ENCODE measurements at regions not wholly inside any gene's neighbourhood (a gene's known extent, or its start where the extent isn't known, plus 50 kb on each side); places are given as distances from the start of the nearest gene placed in this dataset.

GRCh38 chr10:27451054-27451453 lies 53.0 kb upstream of the RAB18 start:
- no peak for DNase-seq

- DNase-seq = no peak
Observed at GRCh38 chr10:27450225-27450624, 53.9 kb upstream of the RAB18 start.

GRCh38 chr10:27449571-27449970 lies 54.5 kb upstream of the RAB18 start:
- no peak for DNase-seq

GRCh38 chr10:27448921-27449320 lies 55.2 kb upstream of the RAB18 start:
- no peak for DNase-seq

- no peak for DNase-seq
Observed at GRCh38 chr10:27447540-27447939, 56.6 kb upstream of the RAB18 start.

GRCh38 chr10:27446091-27446918 lies 57.8 kb upstream of the RAB18 start:
- no peak for DNase-seq

- DNase-seq = no peak
Observed at GRCh38 chr10:27445070-27445469, 59.0 kb upstream of the RAB18 start.

GRCh38 chr10:27440478-27440877 lies 63.6 kb upstream of the RAB18 start:
- no peak for DNase-seq

- DNase-seq = no peak
Observed at GRCh38 chr10:27440021-27440420, 64.1 kb upstream of the RAB18 start.

- DNase-seq = no peak
Observed at GRCh38 chr10:27439101-27439500, 65.0 kb upstream of the RAB18 start.

- no peak for DNase-seq
Observed at GRCh38 chr10:27437775-27438174, 66.3 kb upstream of the RAB18 start.

GRCh38 chr10:27436710-27437109 lies 67.4 kb upstream of the RAB18 start:
- no peak for DNase-seq

GRCh38 chr10:27433976-27434375 lies 70.1 kb upstream of the RAB18 start:
- no peak for DNase-seq

GRCh38 chr10:27426948-27427467 lies 77.1 kb upstream of the RAB18 start:
- no peak for DNase-seq

GRCh38 chr10:27413831-27414348 lies 90.2 kb upstream of the RAB18 start:
- no peak for DNase-seq

- no peak for DNase-seq
Observed at GRCh38 chr10:27413387-27413786, 90.7 kb upstream of the RAB18 start.

GRCh38 chr10:27410153-27410552 lies 94.0 kb upstream of the RAB18 start:
- DNase-seq = no peak

GRCh38 chr10:27407271-27407670 lies 96.8 kb upstream of the RAB18 start:
- no peak for DNase-seq

GRCh38 chr10:27399871-27400270 lies 104.2 kb upstream of the RAB18 start:
- DNase-seq = no peak

- no peak for DNase-seq
Observed at GRCh38 chr10:27393961-27394360, 110.1 kb upstream of the RAB18 start.

- no peak for DNase-seq
Observed at GRCh38 chr10:27392606-27393005, 111.5 kb upstream of the RAB18 start.

- no peak for DNase-seq
Observed at GRCh38 chr10:27391916-27392315, 112.2 kb upstream of the RAB18 start.

GRCh38 chr10:27391325-27391724 lies 112.8 kb upstream of the RAB18 start:
- no peak for DNase-seq

- no peak for DNase-seq
Observed at GRCh38 chr10:27390681-27391080, 113.4 kb upstream of the RAB18 start.

All from activated naive CD4-positive, alpha-beta T cell treated with Interleukin-2 at 50 U/mL for 16 hours (primary cell).